Endodermal cell (in vitro differentiated cells): ENCODE measurements at regions not wholly inside any gene's neighbourhood (a gene's known extent, or its start where the extent isn't known, plus 50 kb on each side); places are given as distances from the start of the nearest gene placed in this dataset.

Experiments used
- DNase-seq: peaks from one replicate; pipeline ENCODE4 v3.0.0-alpha.2; 2017
- H3K27ac ChIP-seq: 2 replicates; pipeline ENCODE4 v1.5.1; 2013; ENCODE audit warnings: mild to moderate bottlenecking, low read depth, low read length, moderate library complexity
- H3K27me3 ChIP-seq: 2 replicates; pipeline ENCODE4 v1.6.1; 2013; ENCODE audit warnings: mild to moderate bottlenecking, low read length, moderate library complexity; ENCODE audit not compliant: insufficient read depth, control insufficient read depth, poor library complexity, severe bottlenecking
- H3K36me3 ChIP-seq: 2 replicates; pipeline ENCODE4 v1.7.0; 2013; ENCODE audit warnings: mild to moderate bottlenecking, low read length, moderate library complexity; ENCODE audit not compliant: control insufficient read depth, insufficient read depth
- H3K4me1 ChIP-seq: one replicate; pipeline ENCODE4 v1.7.0; 2013; ENCODE audit warnings: low read length; ENCODE audit not compliant: control insufficient read depth, insufficient read depth
- H3K4me3 ChIP-seq: 2 replicates; pipeline ENCODE4 v1.5.1; 2013; ENCODE audit warnings: mild to moderate bottlenecking, low read length, moderate library complexity
- H3K9ac ChIP-seq: 2 replicates; pipeline ENCODE4 v1.6.1; 2013; ENCODE audit warnings: mild to moderate bottlenecking, low read length, moderate library complexity; ENCODE audit not compliant: poor library complexity, severe bottlenecking; ENCODE audit errors: extremely low read depth
- H3K9me3 ChIP-seq: 2 replicates; pipeline ENCODE4 v1.6.1; 2013; ENCODE audit warnings: mild to moderate bottlenecking, low read length, moderate library complexity; ENCODE audit not compliant: control insufficient read depth
- H3K27ac Mint-ChIP-seq: 2 replicates; pipeline ENCODE4 v1.8.0; 2020; ENCODE audit warnings: mixed read lengths
- H3K27me3 Mint-ChIP-seq: 2 replicates; pipeline ENCODE4 v1.8.0; 2021; ENCODE audit warnings: mild to moderate bottlenecking, mixed read lengths; ENCODE audit not compliant: insufficient read depth
- H3K36me3 Mint-ChIP-seq: 2 replicates; pipeline ENCODE4 v1.8.0; 2020; ENCODE audit warnings: low read depth, mixed read lengths
- H3K4me1 Mint-ChIP-seq: 2 replicates; pipeline ENCODE4 v1.8.0; 2020; ENCODE audit warnings: mixed read lengths
- H3K4me3 Mint-ChIP-seq: 2 replicates; pipeline ENCODE4 v1.8.0; 2020; ENCODE audit warnings: mild to moderate bottlenecking, moderate library complexity, mixed read lengths
- H3K9me3 Mint-ChIP-seq: 2 replicates; pipeline ENCODE4 v1.8.0; 2020; ENCODE audit warnings: mild to moderate bottlenecking, mixed read lengths
- WGBS, 2 experiments: methylation state at CpG; one replicate each; pipeline versions ENCODE4 v1.1.5 to v1.1.7; 2013; ENCODE audit warnings: missing lambda C conversion rate in 2 of 2, mixed read lengths in 1 of 2; ENCODE audit not compliant: insufficient coverage in 1 of 2, insufficient read length in 1 of 2; 5-methylcytosine and 5-hydroxymethylcytosine counted together
- TF ChIP-seq, protein P1 (sequence below): fragments of 200-600 bp; sonication (generic); conservative IDR thresholded peaks from 2 replicates; pipeline ENCODE4 v1.5.0; 2021; ENCODE audit warnings: antibody characterized with exemption, mild to moderate bottlenecking

DNA sequence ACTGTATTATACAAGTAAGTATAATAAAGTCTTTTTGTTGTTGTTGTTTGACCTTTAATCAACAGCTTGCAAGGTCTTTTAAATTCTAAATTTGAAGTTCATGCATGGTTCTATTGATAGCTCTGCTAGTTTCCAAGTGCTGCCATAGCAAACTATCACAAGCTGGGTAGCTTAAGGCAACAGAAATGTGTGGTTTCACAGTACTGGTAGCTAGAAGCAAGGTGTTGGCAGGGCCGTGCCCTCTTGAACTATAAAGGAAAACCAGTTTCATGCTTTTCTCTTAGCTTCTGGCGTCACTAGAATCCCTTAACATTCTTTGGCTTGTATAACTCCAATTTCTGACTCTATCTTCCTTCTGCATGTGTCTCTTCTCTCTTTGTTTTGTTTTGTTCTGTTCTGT is 1021.9 kb upstream of the AUTS2 start:
- Mint-ChIP-seq H3K27ac (no peak overlapping the region), H3K9me3 (peaks cover 18% of the 10 kb centered on the region), H3K36me3 (no peaks in the 10 kb centered on the region), H3K27me3 (no peaks in the 10 kb centered on the region), H3K4me3 (no peak overlapping the region), H3K4me1 (peaks cover 3% of the 10 kb centered on the region)
- H3K9me3 ChIP-seq = peaks cover 11% of the 10 kb centered on the region
- H3K4me3 ChIP-seq = no peak overlapping the region
- no peak overlapping the region for H3K27ac ChIP-seq
- TF ChIP-seq, protein P1, sequence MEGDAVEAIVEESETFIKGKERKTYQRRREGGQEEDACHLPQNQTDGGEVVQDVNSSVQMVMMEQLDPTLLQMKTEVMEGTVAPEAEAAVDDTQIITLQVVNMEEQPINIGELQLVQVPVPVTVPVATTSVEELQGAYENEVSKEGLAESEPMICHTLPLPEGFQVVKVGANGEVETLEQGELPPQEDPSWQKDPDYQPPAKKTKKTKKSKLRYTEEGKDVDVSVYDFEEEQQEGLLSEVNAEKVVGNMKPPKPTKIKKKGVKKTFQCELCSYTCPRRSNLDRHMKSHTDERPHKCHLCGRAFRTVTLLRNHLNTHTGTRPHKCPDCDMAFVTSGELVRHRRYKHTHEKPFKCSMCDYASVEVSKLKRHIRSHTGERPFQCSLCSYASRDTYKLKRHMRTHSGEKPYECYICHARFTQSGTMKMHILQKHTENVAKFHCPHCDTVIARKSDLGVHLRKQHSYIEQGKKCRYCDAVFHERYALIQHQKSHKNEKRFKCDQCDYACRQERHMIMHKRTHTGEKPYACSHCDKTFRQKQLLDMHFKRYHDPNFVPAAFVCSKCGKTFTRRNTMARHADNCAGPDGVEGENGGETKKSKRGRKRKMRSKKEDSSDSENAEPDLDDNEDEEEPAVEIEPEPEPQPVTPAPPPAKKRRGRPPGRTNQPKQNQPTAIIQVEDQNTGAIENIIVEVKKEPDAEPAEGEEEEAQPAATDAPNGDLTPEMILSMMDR = no peak
- no peak overlapping the region for H3K9ac ChIP-seq
- no peak for DNase-seq
- 83 to 100% methylated on average over 2 of the region's 2 CpGs for WGBS, 2 experiments
- H3K27me3 ChIP-seq = no peaks in the 10 kb centered on the region
- H3K36me3 ChIP-seq = no peaks in the 10 kb centered on the region
- no peaks in the 10 kb centered on the region for H3K4me1 ChIP-seq

DNA sequence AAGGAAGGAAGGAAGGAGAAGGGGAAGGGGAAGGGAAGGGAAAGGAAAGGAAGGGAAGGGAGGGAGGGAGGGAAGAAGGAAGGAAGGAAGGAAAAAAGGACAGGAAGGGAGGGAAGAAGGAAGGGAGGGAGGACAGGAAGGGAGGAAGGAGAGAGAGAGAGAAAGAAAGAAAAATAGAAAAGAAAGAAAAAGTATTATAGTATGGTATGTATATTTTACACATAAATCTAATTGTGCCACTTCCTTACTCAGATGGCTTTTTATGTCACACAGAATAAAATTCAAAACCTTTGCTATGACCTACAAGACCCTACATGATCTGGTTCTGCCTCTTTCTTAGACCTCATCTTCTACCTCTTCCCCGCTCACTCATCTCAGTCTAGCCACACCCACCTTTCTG is 1016.9 kb upstream of the AUTS2 start:
- DNase-seq = no peak

DNA sequence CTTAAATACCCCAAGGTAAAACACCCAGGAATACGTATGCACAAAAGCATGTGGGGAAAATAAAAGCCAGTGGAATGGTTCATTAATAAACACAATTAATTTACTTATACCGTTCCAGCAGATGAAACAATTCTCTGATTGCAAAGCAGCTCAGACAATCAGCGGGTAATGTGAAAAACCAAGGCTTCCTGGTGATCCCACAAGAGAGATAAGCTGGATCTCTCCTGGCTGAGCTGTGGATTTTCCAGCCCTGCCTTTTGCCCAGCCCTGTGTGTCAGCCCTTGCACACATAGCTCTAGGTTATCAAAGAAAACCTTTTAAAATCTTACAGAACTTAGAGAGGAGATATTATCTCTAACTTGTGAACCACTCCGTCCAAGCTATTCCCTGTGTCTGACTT is 1010.7 kb upstream of the AUTS2 start:
- H3K4me1 Mint-ChIP-seq = peaks cover 8% of the 10 kb centered on the region
- H3K9me3 Mint-ChIP-seq = peaks cover 14% of the 10 kb centered on the region

More for the DNA sequence above, 1016.9 kb upstream of the AUTS2 start:
- Histone ChIP-seq H3K4me3 (no peak overlapping the region), H3K27ac (no peak overlapping the region), H3K36me3 (no peaks in the 10 kb centered on the region), H3K27me3 (no peaks in the 10 kb centered on the region), H3K9me3 (peaks cover 11% of the 10 kb centered on the region), H3K4me1 (peaks cover under 1% of the 10 kb centered on the region), H3K9ac (no peak overlapping the region)
- no peaks in the 10 kb centered on the region for H3K27me3 Mint-ChIP-seq
- peaks cover 4% of the 10 kb centered on the region for H3K4me1 Mint-ChIP-seq
- H3K9me3 Mint-ChIP-seq = peaks cover 25% of the 10 kb centered on the region
- no peaks in the 10 kb centered on the region for H3K36me3 Mint-ChIP-seq
- H3K27ac Mint-ChIP-seq = no peak overlapping the region
- TF ChIP-seq, protein P1 = no peak
- no peak overlapping the region for H3K4me3 Mint-ChIP-seq
- WGBS, 2 experiments = 98 to 100% methylated on average over 1 of the region's 1 CpG

More for the DNA sequence above, 1010.7 kb upstream of the AUTS2 start:
- Histone ChIP-seq H3K4me1 (peaks cover 4% of the 10 kb centered on the region), H3K4me3 (no peak overlapping the region), H3K9ac (no peak overlapping the region), H3K27me3 (no peaks in the 10 kb centered on the region), H3K27ac (no peak overlapping the region), H3K9me3 (peaks cover 13% of the 10 kb centered on the region), H3K36me3 (no peaks in the 10 kb centered on the region)
- 87 to 90% methylated on average over 3 to 4 of the region's 4 CpGs for WGBS, 2 experiments
- H3K27ac Mint-ChIP-seq = no peak overlapping the region
- no peak overlapping the region for H3K4me3 Mint-ChIP-seq
- no peak for DNase-seq
- H3K36me3 Mint-ChIP-seq = no peaks in the 10 kb centered on the region
- H3K27me3 Mint-ChIP-seq = no peaks in the 10 kb centered on the region
- TF ChIP-seq, protein P1 = no peak
